Kidney epithelial cell (primary cell): ENCODE measurements at regions not wholly inside any gene's neighbourhood (a gene's known extent, or its start where the extent isn't known, plus 50 kb on each side); places are given as distances from the start of the nearest gene placed in this dataset.

Source experiments
- DNase-seq: peaks from one replicate; pipeline ENCODE4 v3.0.0-alpha.2; 2010; ENCODE audit warnings: low read depth
- H3K27me3 ChIP-seq: 2 replicates; pipeline ENCODE4 v1.6.0; 2011; ENCODE audit warnings: low read length; ENCODE audit not compliant: control insufficient read depth, insufficient read depth
- H3K36me3 ChIP-seq: 2 replicates; pipeline ENCODE4 v1.5.1; 2011; ENCODE audit warnings: low read length; ENCODE audit not compliant: control insufficient read depth, insufficient read depth
- H3K4me3 ChIP-seq: 2 replicates; pipeline ENCODE4 v1.5.1; 2011; ENCODE audit warnings: low read depth, mild to moderate bottlenecking, control low read depth, low read length
- CTCF ChIP-seq: IDR thresholded peaks from 2 replicates; pipeline ENCODE4 v1.5.1; 2011; ENCODE audit warnings: mild to moderate bottlenecking, moderate library complexity, low read length, control low read depth, inconsistent platforms; ENCODE audit not compliant: insufficient read depth, poor library complexity, severe bottlenecking

GRCh38 chrX:78388663-78389062 is 61.3 kb upstream of the CYSLTR1 start:
- no peaks in the 10 kb centered on the region for H3K36me3 ChIP-seq
- no peak for TF ChIP-seq CTCF
- no peak for DNase-seq
- H3K27me3 ChIP-seq, result no peaks in the 10 kb centered on the region
- no peak overlapping the region for H3K4me3 ChIP-seq

DNA sequence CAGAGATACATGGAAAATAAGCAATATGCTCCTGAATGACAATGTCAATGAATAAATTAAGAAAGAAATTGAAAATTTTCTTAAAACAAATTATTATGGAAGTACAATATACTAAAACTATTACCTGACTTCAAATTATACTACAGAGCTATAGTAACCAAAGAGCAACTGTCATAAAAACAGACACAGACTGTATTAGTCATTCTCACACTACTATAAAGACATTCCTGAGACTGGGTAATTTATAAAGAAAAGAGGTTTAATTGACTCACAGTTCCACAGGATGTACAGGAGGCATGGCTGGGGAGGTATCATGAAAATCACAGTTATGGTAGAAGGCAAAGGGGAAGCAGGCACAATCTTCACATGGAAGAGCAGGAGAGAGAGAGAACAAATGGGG is 60.0 kb upstream of the CYSLTR1 start:
- Histone ChIP-seq H3K36me3 (no peaks in the 10 kb centered on the region), H3K27me3 (no peaks in the 10 kb centered on the region), H3K4me3 (no peak overlapping the region)
- TF ChIP-seq CTCF, result no peak
- DNase-seq, result no peak

- no peak for DNase-seq
- no peaks in the 10 kb centered on the region for H3K27me3 ChIP-seq
- H3K4me3 ChIP-seq, result no peak overlapping the region
- no peaks in the 10 kb centered on the region for H3K36me3 ChIP-seq
- no peak for TF ChIP-seq CTCF
These were observed 57.1 kb upstream of the CYSLTR1 start for GRCh38 chrX:78384486-78384885.

GRCh38 chrX:78383594-78383993 is 56.2 kb upstream of the CYSLTR1 start:
- H3K27me3 ChIP-seq, result no peaks in the 10 kb centered on the region
- DNase-seq, result no peak
- no peak overlapping the region for H3K4me3 ChIP-seq
- no peak for TF ChIP-seq CTCF
- H3K36me3 ChIP-seq, result no peaks in the 10 kb centered on the region

DNA sequence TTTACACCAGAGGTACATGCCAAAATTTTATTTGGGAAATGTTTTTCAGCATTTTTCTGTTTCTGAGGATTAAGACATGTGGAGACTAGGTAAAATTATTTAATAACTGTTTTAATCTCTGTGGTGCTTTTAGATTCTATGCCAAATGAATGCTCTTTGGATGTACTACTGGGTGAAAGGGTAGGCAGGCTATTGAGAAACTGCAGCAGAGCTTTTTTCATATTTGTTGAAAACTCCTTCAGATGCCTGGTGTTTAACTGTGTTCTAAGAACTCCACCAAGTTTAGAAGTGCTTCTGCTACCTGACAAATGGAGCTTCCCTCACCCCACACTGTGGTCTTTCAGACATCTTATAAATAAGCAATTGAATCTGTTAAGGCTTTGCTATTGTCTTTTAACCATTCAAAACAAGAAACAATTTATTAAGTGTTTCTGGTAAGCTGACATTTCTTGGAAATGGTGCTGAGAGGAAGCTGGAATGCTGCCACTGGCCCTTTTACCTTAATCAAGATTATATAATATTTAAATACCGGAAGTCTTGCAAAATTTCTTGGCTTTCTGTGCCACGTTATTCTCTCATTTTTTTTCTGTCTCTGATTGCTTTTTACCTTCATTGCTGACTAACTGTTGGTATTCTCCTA is 51.2 kb upstream of the CYSLTR1 start:
- TF ChIP-seq CTCF, result no peak

More for the DNA sequence above, 51.2 kb upstream of the CYSLTR1 start:
- Histone ChIP-seq H3K4me3 (no peak overlapping the region), H3K36me3 (no peaks in the 10 kb centered on the region), H3K27me3 (no peaks in the 10 kb centered on the region)
- no peak for DNase-seq
